Immature natural killer cell (primary cell): ENCODE measurements at regions not wholly inside any gene's neighbourhood (a gene's known extent, or its start where the extent isn't known, plus 50 kb on each side); places are given as distances from the start of the nearest gene placed in this dataset.

ENCODE experiments used
- DNase-seq, 3 donors: peaks; one replicate each; pipeline ENCODE4 v3.0.0; 2022; ENCODE audit warnings: mixed read lengths in 1 of 3
- H3K27ac Mint-ChIP-seq, 6 donors: one replicate each; pipeline ENCODE4 v1.8.0; 2020; ENCODE audit warnings: mixed read lengths in 6 of 6, mild to moderate bottlenecking in 5 of 6, inconsistent platforms in 4 of 6, moderate library complexity in 3 of 6
- H3K27me3 Mint-ChIP-seq, 3 donors: one replicate each; pipeline ENCODE4 v1.8.0; 2020 to 2021; ENCODE audit warnings: low read depth in 3 of 3, mild to moderate bottlenecking in 3 of 3, mixed read lengths in 3 of 3, moderate library complexity in 3 of 3, inconsistent platforms in 1 of 3
- H3K36me3 Mint-ChIP-seq, 3 donors: one replicate each; pipeline ENCODE4 v1.8.0; 2020; ENCODE audit warnings: mixed read lengths in 3 of 3, inconsistent platforms in 2 of 3, mild to moderate bottlenecking in 2 of 3
- H3K4me1 Mint-ChIP-seq, 2 donors: one replicate each; pipeline ENCODE4 v1.8.0; 2020; ENCODE audit warnings: inconsistent platforms in 2 of 2, mild to moderate bottlenecking in 2 of 2, mixed read lengths in 2 of 2, moderate library complexity in 1 of 2
- H3K4me3 Mint-ChIP-seq, 5 donors: one replicate each; pipeline ENCODE4 v1.8.0; 2020; ENCODE audit warnings: mild to moderate bottlenecking in 5 of 5, mixed read lengths in 5 of 5, inconsistent platforms in 3 of 5, moderate library complexity in 3 of 5
- H3K9me3 Mint-ChIP-seq, 6 donors: one replicate each; pipeline ENCODE4 v1.8.0; 2020; ENCODE audit warnings: mild to moderate bottlenecking in 6 of 6, mixed read lengths in 6 of 6, inconsistent platforms in 4 of 6, moderate library complexity in 3 of 6

DNA sequence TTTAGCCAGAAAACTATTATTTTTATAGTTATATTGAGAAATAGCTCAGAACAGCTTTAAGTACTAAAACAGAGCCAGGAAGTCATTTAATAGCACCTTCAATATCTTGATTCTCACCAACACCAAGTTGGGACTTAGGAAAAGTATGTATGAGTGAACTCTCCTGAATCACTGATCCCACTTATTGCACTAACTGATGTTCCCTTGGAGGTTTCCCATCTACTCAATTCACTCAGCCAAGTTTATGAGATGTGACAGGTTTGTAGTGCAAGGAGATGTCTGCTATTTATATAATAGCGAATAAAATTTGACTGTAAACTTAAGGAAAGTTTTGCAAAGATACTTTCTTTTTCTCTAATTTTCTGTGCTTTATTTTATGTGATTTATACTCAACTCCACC, 1147.6 kb upstream of the PCDH20 start:
- Mint-ChIP-seq H3K9me3 (peaks cover under 1 to 25% (median 10%) of the 10 kb centered on the region in 6 donors), H3K4me1 (no peaks in the 10 kb centered on the region), H3K27ac (no peak overlapping the region), H3K27me3 (no peaks in the 10 kb centered on the region), H3K4me3 (no peak overlapping the region), H3K36me3 (no peaks in the 10 kb centered on the region)
- DNase-seq = no peak

- no peak for DNase-seq
- H3K4me1 Mint-ChIP-seq = no peaks in the 10 kb centered on the region
- no peaks in the 10 kb centered on the region for H3K36me3 Mint-ChIP-seq
- H3K27ac Mint-ChIP-seq = no peak overlapping the region
- no peaks in the 10 kb centered on the region for H3K27me3 Mint-ChIP-seq
- H3K4me3 Mint-ChIP-seq = no peak overlapping the region
- H3K9me3 Mint-ChIP-seq = peaks cover 0 to 39% (median 17%) of the 10 kb centered on the region in 6 donors
Observed at GRCh38 chr13:62556978-62557377, 1141.3 kb upstream of the PCDH20 start.

- Mint-ChIP-seq H3K27me3 (no peaks in the 10 kb centered on the region), H3K4me1 (no peaks in the 10 kb centered on the region), H3K27ac (no peak overlapping the region), H3K36me3 (no peaks in the 10 kb centered on the region), H3K4me3 (no peak overlapping the region), H3K9me3 (peaks cover 2 to 38% (median 23%) of the 10 kb centered on the region in 6 donors)
- no peak for DNase-seq
Observed at GRCh38 chr13:62551588-62551987, 1135.9 kb upstream of the PCDH20 start.

GRCh38 chr13:62544928-62545327, 1129.3 kb upstream of the PCDH20 start:
- DNase-seq = no peak
- Mint-ChIP-seq H3K9me3 (peaks cover 0 to 29% (median 18%) of the 10 kb centered on the region in 6 donors), H3K27ac (no peak overlapping the region), H3K4me1 (no peaks in the 10 kb centered on the region), H3K27me3 (no peaks in the 10 kb centered on the region), H3K4me3 (no peak overlapping the region), H3K36me3 (no peaks in the 10 kb centered on the region)

DNA sequence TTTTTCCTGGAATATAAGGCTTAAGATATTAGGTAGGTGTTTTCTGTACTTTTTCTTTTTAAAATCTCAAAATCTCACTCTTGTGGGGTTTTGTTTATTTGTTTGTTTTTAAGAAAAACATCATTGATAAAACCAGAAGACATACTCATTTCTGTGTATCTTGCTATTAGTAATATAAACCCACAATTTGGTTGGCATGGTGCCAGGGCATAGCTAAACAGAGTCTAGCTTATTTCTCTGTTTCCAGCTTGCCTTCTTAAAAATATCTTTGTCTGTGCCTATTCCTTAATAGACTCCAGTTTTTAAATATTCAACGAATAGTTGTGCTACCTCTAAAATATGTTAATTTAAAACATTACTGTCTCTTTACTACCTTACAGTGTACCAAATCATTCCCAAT, 1121.9 kb upstream of the PCDH20 start:
- peaks cover 10 to 34% (median 18%) of the 10 kb centered on the region in 6 donors for H3K9me3 Mint-ChIP-seq

DNA sequence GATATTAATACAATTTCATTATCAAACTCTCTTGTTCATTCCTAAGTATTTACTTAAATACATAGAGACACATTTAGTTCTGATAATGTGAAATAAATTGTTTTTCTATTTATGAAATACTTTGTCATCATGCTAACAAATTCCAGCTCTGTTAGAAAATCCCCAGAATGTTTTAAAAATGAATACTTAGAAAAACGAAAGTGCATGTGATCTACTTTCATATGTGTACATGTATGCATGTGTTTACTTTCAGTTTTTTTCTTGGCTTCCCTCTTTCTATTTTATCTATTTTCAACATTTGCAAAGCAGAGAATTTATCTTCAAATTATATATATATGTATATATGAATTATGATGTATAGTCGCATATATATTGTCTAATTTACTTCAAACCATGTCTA, 1110.0 kb upstream of the PCDH20 start:
- no peak overlapping the region for H3K4me3 Mint-ChIP-seq
- no peak overlapping the region for H3K27ac Mint-ChIP-seq
- H3K4me1 Mint-ChIP-seq = no peaks in the 10 kb centered on the region
- peaks cover 0 to 2% (median 0%) of the 10 kb centered on the region in 3 donors for H3K27me3 Mint-ChIP-seq
- H3K36me3 Mint-ChIP-seq = no peaks in the 10 kb centered on the region
- DNase-seq = no peak
- peaks cover 0 to 30% (median 10%) of the 10 kb centered on the region in 6 donors for H3K9me3 Mint-ChIP-seq

More for the DNA sequence above, 1121.9 kb upstream of the PCDH20 start:
- H3K27me3 Mint-ChIP-seq = no peaks in the 10 kb centered on the region
- H3K4me1 Mint-ChIP-seq = no peaks in the 10 kb centered on the region
- no peak overlapping the region for H3K27ac Mint-ChIP-seq
- no peak for DNase-seq
- H3K36me3 Mint-ChIP-seq = peaks cover 0 to 3% (median 0%) of the 10 kb centered on the region in 3 donors
- H3K4me3 Mint-ChIP-seq = no peak overlapping the region

- Mint-ChIP-seq H3K4me3 (no peak overlapping the region), H3K27ac (no peak overlapping the region), H3K36me3 (no peaks in the 10 kb centered on the region), H3K4me1 (no peaks in the 10 kb centered on the region), H3K9me3 (peaks cover 2 to 40% (median 14%) of the 10 kb centered on the region in 6 donors), H3K27me3 (peaks cover 0 to 2% (median 2%) of the 10 kb centered on the region in 3 donors)
- DNase-seq = no peak
Observed at GRCh38 chr13:62524498-62524897, 1108.8 kb upstream of the PCDH20 start.

DNA sequence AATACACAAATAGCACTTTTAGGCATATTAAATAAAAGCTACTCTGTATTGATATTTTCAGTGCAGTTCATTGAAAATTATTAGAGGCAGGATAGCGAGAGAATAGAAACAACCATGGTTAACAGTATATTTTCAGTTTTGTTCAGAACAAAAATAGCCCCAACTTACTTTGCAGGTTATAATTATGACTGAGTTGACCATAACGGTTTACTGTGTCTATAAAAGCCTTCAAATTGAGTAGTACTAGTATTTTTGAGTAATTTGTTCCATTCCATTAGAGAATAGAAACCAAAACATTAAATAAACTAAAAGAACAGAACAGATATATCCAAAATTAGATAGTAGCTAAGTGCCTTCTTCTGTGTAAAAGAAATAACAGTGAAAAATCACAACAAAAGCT, 1108.4 kb upstream of the PCDH20 start:
- Mint-ChIP-seq H3K27me3 (peaks cover 0 to 2% (median 2%) of the 10 kb centered on the region in 3 donors), H3K27ac (no peak overlapping the region), H3K9me3 (peaks cover 2 to 39% (median 14%) of the 10 kb centered on the region in 6 donors), H3K4me1 (no peaks in the 10 kb centered on the region), H3K4me3 (no peak overlapping the region), H3K36me3 (no peaks in the 10 kb centered on the region)
- no peak for DNase-seq

DNA sequence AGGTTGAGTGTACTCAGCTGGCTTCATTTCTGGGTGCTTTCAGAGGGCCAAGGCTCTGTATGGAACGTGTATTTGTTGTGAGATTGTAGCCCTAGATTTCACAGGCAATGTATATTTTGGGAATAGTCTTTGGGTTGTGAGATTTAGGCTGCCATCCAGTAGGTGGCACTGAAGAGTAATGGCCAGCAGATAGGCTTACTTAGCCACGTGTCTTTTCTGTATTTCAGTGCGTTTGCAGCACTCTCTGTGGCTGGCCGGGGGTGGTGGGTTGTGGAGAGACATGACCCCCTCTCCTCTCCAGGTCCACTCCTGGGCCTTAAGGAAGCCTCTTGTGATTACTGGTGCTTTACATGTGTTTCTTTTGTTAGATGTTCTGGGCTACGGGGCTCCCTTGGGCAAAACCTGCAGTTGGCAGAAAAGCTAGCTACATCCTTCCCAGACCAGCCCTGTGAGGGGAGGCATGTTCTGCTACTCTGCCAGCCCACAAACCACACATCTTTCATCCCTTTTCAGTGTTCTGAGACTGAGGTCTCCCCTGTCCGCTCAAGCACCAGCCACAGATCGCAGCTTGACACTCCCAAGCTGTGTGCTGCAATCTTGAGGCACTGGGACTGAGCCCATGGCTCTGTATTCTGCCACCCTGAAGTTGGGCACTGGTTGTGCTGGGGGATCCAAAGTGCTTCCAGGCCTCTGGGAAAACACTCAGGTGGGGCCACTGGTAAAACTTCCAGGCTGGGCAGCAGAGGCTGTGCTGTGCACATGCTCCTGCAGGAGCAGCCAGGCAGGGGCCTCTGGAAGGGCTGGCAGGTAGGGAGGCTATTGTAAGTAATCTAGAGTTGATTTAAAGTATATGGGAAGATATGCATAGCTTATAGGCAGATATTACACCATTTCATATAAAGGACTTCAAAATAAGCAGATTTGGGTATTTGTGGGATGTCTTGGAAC, 1096.8 kb upstream of the PCDH20 start:
- Mint-ChIP-seq H3K4me1 (no peaks in the 10 kb centered on the region), H3K9me3 (peaks cover 7 to 50% (median 20%) of the 10 kb centered on the region in 6 donors), H3K36me3 (no peaks in the 10 kb centered on the region), H3K27ac (no peak overlapping the region), H3K4me3 (no peak overlapping the region), H3K27me3 (peaks cover 0 to 4% (median 0%) of the 10 kb centered on the region in 3 donors)
- no peak for DNase-seq

DNA sequence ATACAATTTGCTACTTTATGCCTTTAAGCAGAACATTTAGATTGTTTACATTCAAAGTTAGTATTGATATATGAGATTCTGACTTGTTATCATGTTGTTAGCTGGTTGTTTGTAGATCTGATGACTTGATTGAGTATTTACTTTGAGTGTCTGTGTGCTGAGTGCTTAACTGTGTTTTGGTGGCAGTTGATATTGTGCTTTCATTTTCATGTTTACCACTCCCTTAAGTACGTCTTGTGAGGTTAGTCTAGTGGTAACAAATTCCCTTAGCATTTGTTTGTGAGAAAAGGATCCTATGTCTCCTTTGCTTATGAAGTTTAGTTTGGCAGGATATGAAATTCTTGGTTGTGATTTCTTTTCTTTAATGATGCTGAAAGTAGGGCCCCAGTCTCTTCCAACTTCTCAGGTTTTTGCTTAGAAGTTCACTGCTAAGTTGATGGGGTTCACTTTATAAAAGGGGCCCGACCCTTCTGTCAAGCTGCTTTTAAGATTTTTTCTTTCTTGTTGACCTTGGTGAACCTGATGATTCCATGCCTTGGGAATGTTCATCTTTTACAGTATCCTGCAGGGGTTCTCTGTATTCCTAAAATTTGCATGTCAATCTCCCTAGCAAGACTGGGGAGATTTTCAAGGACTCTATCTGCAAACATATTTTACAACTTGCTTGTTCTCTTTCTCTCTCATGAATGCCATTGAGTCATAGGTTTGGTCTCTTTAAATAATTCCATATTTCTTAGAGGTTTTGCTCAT, 1095.4 kb upstream of the PCDH20 start:
- peaks cover 0 to 2% (median 0%) of the 10 kb centered on the region in 3 donors for H3K27me3 Mint-ChIP-seq

GRCh38 chr13:62502588-62502987, 1086.9 kb upstream of the PCDH20 start:
- Mint-ChIP-seq H3K4me3 (no peak overlapping the region), H3K9me3 (peaks cover 2 to 42% (median 7%) of the 10 kb centered on the region in 6 donors), H3K4me1 (no peaks in the 10 kb centered on the region), H3K36me3 (no peaks in the 10 kb centered on the region), H3K27me3 (no peaks in the 10 kb centered on the region), H3K27ac (no peak overlapping the region)
- no peak for DNase-seq

More for the DNA sequence above, 1095.4 kb upstream of the PCDH20 start:
- H3K4me1 Mint-ChIP-seq = no peaks in the 10 kb centered on the region
- H3K36me3 Mint-ChIP-seq = no peaks in the 10 kb centered on the region
- no peak overlapping the region for H3K27ac Mint-ChIP-seq
- no peak overlapping the region for H3K4me3 Mint-ChIP-seq
- no peak for DNase-seq
- peaks cover 10 to 59% (median 20%) of the 10 kb centered on the region in 6 donors for H3K9me3 Mint-ChIP-seq

DNA sequence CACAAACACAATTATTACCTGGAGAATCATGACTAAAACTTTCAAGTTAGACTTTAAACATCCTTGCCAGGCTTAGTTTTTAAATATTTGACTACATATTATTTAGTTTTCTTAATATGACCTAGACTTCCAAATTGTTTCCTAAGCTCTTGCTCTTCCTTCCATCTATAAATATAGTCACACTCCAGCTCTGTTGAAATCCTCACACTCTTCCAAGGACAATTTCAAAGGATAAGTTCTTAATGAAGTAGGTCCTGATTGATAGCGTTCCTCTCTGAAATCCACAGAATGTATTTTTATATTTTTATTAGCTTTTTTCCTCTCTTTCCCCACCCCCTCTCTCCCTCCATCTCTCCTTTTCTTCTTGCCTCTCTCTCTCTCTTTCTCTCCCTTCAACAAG, 1074.1 kb upstream of the PCDH20 start:
- no peak for DNase-seq
- peaks cover 3 to 30% (median 14%) of the 10 kb centered on the region in 6 donors for H3K9me3 Mint-ChIP-seq
- no peaks in the 10 kb centered on the region for H3K4me1 Mint-ChIP-seq
- H3K27me3 Mint-ChIP-seq = no peaks in the 10 kb centered on the region
- H3K27ac Mint-ChIP-seq = no peak overlapping the region
- H3K36me3 Mint-ChIP-seq = no peaks in the 10 kb centered on the region
- H3K4me3 Mint-ChIP-seq = no peak overlapping the region

GRCh38 chr13:62483774-62484173, 1068.1 kb upstream of the PCDH20 start:
- DNase-seq = no peak
- H3K4me1 Mint-ChIP-seq = no peaks in the 10 kb centered on the region
- H3K27ac Mint-ChIP-seq = no peak overlapping the region
- peaks cover 5 to 43% (median 22%) of the 10 kb centered on the region in 6 donors for H3K9me3 Mint-ChIP-seq
- no peak overlapping the region for H3K4me3 Mint-ChIP-seq
- no peaks in the 10 kb centered on the region for H3K36me3 Mint-ChIP-seq
- H3K27me3 Mint-ChIP-seq = peaks cover 0 to 2% (median 0%) of the 10 kb centered on the region in 3 donors

GRCh38 chr13:62482351-62482750, 1066.7 kb upstream of the PCDH20 start:
- Mint-ChIP-seq H3K27me3 (peaks cover 0 to 2% (median 0%) of the 10 kb centered on the region in 3 donors), H3K9me3 (peaks cover 5 to 43% (median 22%) of the 10 kb centered on the region in 6 donors), H3K4me1 (no peaks in the 10 kb centered on the region), H3K4me3 (no peak overlapping the region), H3K36me3 (no peaks in the 10 kb centered on the region), H3K27ac (no peak overlapping the region)
- DNase-seq = no peak
